Mucosa of gallbladder (tissue), 1 donor: ENCODE measurements at regions not wholly inside any gene's neighbourhood (a gene's known extent, or its start where the extent isn't known, plus 50 kb on each side); places are given as distances from the start of the nearest gene placed in this dataset.

Source experiments
- DNase-seq: peaks from one replicate; pipeline ENCODE4 v3.0.0-alpha.2; 2020; ENCODE audit warnings: low spot score
- donor health status: DM: no; HTN: no; CAD: no.

GRCh38 chr13:112245989-112246388 lies 130.2 kb upstream of the SPACA7 start:
- DNase-seq = no peak

- DNase-seq = no peak
Measured at GRCh38 chr13:112246731-112247470, 129.3 kb upstream of the SPACA7 start.

- no peak for DNase-seq
Measured at GRCh38 chr13:112247471-112248405, 128.4 kb upstream of the SPACA7 start.

DNA sequence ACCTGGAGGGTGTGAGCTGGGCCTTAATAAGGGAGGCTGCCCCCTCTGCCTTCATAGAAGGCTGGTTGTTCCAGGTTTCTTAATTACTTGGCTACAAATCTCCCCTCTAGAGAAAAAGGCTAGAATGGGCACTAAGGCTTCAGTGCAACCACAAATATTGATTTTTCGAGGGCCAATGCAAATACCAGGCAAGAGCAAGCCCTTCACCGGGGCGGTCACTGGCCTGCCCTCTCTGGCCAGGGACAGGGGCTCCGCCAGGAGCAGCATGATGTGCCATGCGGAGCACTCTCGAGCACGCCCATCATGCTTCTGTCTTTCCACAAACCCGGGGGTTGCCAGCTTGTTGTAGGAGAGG lies 127.8 kb upstream of the SPACA7 start:
- no peak for DNase-seq

GRCh38 chr13:112248862-112249592 lies 127.1 kb upstream of the SPACA7 start:
- no peak for DNase-seq

DNA sequence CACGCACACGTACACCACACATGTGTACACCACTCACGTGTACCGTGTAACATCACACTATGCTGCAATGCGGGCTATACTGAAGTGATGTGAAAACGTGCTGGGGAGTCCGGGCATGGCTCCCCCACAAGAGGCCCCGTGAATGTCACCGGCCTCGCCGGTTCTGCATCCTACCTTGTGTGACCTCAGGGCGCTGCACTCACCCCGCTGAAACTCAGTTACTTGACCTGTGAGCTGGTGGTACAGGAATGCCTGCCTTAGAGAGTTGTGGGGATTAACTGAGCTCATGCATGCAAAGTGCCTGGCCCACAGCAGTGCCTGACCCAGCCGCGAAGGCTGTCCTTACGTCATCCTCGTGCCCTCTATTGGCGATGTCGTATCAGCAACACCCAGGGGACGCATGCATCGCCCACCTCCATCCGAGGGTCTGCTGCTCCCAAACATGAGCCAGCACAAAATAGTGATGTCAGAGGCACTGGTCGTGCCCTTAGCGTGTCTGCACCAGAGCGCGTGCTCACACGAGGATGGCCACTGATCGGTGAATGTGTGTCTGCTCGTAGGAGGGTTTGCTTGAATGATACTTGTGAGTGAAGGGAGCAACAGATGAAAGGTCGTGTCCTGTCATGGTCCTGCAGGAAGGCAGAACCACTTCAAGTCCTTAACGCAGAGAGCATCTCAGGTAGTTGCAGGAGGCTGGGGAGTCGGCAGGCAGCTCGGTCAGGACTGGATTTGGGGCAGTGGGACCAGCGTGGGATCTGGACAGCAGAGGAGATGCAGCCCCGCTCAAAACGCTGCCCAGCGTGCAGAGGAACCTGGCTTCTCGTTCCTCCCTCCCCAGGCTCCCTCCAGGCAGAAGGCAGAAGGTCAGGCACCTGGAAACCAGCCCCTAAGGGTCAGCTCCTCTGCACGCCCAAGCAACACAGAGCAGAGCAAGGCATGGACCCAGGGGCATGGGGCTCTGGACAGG lies 126.2 kb upstream of the SPACA7 start:
- no peak for DNase-seq

DNA sequence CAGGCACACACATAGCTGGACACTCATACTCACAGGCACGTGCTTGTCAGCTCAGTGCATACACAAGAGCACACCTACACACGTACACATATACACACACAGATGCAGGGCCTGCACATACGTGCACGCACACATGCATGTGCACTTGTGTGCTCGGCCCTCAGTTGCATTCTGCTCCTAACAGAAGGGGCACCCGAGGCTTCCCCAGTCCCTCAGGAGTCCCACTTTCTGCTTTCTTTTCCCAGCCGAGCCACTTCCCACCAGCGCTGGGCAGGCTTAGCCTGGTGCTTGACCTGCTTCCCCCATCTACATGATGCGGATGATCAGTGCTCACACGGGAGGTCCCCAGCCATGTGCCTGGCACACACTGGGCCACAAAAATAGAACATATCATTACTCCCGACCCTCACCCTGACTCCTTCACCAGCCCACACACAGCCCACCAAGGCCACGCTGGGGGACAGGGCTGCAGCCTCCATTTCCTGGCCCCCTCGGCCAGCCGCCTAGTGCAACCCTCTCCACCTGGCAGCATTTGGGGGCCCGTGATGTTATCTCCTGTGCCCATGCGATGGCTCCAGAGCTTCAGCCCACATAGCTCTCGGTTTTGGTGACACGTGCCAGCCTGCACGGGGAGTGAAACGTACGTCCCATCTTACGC lies 125.2 kb upstream of the SPACA7 start:
- DNase-seq = no peak

- DNase-seq = no peak
Measured at GRCh38 chr13:112251930-112252585, 124.1 kb upstream of the SPACA7 start.

DNA sequence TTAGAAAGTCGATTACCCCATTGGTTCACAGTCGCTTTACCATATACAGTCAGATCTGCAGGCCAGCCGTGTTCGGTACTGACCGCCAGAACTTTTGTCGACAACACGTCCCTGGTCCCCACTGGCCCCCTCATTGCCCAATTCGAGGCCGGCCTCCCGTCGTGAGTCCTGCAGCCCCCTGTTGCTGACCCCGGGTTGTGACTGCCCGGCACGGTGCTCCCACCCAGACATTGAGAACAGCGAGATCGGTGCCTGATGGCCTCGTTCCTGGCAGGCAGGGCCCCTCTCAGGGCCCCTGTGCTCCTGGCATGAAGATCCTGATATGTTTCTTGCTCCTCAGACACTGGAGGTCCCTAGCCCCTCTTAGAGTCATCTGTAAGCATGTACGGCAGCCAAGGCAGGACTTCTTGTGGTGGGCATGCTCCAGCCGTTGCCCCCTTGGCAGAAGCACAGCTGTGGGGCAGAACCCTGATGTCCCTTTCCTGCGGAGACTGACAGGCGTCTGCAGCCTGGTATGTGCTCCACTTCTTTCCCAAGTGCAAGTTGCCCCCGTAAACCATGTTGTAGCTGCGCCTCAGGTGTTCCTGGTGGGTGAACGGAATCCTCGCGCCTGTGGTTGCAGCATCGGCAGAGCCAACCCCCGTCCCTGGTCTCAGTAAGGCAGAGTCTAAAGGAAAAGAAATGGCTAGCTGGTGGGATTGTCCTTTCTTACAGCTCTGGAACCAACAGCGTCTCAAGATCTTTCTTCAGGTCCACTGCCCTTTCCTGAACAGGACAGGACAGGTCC lies 123.2 kb upstream of the SPACA7 start:
- DNase-seq = no peak

DNA sequence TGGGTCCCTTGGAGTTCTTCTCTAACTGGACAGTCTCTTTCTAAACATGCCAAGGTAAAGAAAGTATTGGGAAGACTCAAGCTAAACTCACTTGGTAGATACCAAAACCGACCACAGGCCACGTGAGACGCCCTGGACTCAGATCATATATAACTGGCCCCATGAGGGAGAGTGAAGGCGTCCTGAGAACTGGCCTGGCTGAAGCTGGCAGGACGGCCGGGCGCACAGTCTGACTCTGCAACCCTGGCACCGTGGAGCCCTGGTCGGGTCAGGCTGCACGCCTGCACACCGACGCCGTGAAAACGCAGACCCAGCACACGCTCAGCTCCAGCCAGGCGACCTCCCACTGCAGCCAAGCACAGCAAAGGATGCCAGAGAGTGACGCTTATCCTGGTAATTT lies 122.5 kb upstream of the SPACA7 start:
- DNase-seq = no peak

DNA sequence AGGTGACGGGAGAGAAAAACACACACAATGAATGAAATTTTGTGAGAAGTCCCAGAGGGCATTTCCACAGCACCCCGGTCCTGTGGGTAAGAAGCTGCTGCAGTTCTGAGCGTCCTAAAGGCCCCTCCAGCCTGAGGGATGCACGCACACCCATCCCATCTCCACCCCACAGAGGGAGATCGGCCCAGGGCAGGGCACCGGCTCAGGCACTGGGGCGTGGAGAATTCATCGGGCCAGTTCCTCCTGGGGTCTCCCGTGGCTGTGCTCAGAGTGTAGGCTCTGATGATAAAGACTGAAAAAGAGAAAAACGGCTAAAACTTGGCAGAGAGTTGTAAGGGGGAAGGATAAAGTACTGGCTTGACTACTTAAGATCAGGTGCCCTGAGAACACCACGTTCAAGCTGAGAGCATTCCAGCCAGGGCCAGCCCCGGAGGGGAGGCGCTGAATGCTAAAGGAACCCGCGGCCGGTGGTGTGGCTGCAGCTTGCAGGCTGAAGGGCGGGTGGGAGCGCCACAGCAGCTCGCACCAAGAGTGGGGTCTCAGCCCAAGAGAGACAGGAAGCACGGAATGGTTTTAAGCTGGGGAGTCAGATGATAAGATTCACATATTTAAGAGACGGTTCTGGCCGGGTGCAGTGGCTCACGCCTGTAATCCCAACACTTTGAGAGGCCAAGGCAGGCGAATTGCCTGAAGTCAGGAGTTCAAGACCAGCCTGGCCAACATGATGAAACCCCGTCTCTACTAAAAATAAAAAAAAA lies 121.9 kb upstream of the SPACA7 start:
- DNase-seq = no peak

DNA sequence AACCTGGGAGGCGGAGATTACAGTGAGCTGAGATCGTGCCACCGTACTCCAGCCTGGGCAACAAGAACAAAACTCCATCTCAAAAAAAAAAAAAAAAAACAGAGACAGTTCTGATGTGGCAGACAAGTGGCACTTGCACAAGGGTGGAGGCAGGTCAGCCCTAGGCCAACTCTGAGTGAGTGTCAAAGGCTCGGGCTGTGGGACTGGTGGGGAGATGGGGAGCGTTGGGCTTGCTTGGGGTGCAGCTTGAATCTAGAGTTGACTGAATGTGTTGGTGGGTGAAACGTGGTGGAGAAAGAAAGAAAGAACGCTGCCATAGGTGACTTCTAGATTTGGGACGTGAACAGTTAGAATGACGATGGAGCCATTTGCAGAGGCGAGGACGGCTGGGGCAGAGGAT lies 121.3 kb upstream of the SPACA7 start:
- no peak for DNase-seq

GRCh38 chr13:112255550-112256120 lies 120.5 kb upstream of the SPACA7 start:
- DNase-seq = no peak

- no peak for DNase-seq
Measured at GRCh38 chr13:112256716-112257494, 119.2 kb upstream of the SPACA7 start.

- DNase-seq = no peak
Measured at GRCh38 chr13:112259511-112259910, 116.6 kb upstream of the SPACA7 start.

GRCh38 chr13:112260108-112261055 lies 115.8 kb upstream of the SPACA7 start:
- DNase-seq = no peak
